ENCODE measurements at regions not wholly inside any gene's neighbourhood (a gene's known extent, or its start where the extent isn't known, plus 50 kb on each side); places are given as distances from the start of the nearest gene placed in this dataset.

DNA sequence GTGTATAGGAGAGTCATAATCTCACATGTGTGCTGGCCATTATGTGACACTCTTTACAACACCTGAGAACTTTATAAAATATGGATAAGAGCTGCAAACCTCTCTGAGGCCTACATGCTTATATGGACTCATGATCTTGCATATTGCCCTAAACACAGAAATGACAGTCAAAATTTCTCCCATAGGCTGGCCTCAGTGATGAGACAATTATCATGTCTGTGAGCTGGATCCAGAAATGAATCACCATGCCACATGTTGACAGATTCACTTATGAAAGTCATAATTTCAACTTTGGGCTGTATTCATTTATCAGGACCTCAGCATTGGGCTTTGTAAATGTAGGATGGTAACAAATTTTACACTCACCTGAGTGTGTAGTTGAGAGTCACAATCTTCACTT, 948.8 kb upstream of the TSPY4 start:
- TF ChIP-seq, protein P1, sequence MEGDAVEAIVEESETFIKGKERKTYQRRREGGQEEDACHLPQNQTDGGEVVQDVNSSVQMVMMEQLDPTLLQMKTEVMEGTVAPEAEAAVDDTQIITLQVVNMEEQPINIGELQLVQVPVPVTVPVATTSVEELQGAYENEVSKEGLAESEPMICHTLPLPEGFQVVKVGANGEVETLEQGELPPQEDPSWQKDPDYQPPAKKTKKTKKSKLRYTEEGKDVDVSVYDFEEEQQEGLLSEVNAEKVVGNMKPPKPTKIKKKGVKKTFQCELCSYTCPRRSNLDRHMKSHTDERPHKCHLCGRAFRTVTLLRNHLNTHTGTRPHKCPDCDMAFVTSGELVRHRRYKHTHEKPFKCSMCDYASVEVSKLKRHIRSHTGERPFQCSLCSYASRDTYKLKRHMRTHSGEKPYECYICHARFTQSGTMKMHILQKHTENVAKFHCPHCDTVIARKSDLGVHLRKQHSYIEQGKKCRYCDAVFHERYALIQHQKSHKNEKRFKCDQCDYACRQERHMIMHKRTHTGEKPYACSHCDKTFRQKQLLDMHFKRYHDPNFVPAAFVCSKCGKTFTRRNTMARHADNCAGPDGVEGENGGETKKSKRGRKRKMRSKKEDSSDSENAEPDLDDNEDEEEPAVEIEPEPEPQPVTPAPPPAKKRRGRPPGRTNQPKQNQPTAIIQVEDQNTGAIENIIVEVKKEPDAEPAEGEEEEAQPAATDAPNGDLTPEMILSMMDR (IDR thresholded peaks at IDR 0.05), result no peak
- TF ChIP-seq ZFX (IDR thresholded peaks at IDR 0.05; ENCODE audit: borderline replicate concordance), result no peak
- no peak overlapping the region for H3K27ac ChIP-seq

DNA sequence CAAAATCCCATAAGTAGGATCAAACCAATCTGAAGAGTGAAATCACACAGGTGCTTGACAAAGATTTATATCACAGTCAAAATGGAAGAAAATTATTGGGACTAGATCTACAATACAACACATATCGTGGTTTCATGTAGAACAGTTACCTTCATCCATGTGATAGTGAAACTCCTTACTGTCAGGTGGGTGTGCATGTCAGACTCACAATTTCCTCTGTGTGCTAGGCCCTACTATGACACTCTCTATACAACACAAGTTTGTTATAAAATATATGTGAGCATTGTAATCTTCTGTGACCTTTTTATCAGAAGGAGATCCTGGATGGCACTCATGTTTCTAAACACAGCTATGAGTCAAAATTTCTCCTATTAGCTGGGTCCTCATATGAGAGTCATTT, 947.0 kb upstream of the TSPY4 start:
- TF ChIP-seq, protein P1 (IDR thresholded peaks at IDR 0.05), result no peak
- no peak for TF ChIP-seq ZFX (IDR thresholded peaks at IDR 0.05; ENCODE audit: borderline replicate concordance)

DNA sequence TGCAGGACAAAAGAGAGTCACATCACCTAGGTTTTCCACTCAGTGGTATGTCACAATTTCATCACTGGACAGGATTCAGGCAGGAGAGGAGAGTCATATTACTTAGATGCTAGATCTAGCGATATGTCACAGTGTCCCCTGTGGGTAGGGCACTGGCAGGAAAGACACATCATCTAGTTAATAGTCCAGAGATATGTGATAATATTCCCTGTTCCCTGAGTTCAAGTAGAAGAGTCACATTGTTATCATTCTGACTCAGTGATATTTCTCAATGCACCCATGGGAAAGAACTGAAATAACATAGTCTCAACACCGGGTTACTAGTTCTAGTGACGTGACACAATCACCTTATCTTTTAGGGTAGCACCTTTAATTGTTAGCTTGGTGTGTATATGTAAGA, 944.0 kb upstream of the TSPY4 start:
- no peak overlapping the region for H3K27ac ChIP-seq
- TF ChIP-seq, protein P1 (IDR thresholded peaks at IDR 0.05), result no peak
- TF ChIP-seq ZFX (IDR thresholded peaks at IDR 0.05; ENCODE audit: borderline replicate concordance), result no peak

More for the DNA sequence above, 947.0 kb upstream of the TSPY4 start:
- no peak overlapping the region for H3K27ac ChIP-seq

DNA sequence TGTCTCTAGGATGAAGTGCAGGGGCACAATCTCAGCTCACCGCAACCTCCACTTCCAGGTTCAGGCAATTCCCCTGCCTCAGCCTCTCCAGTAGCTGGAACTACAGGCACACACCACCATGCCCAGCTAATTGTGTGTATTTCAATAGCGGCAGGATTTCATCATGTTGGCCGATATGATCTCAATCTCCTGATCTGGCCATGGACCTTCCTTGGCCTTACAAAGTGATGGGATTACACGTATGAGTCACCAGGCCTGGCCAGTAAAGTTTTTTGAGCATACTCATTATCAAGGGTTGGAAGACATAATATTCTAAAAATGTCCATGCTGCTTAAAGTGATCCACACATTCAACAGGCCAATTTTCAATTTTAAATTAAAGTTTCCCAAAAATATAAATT, 914.4 kb upstream of the TSPY4 start:
- no peak overlapping the region for H3K27ac ChIP-seq
- TF ChIP-seq, protein P1 (IDR thresholded peaks at IDR 0.05), result no peak
- no peak for TF ChIP-seq ZFX (IDR thresholded peaks at IDR 0.05; ENCODE audit: borderline replicate concordance)

DNA sequence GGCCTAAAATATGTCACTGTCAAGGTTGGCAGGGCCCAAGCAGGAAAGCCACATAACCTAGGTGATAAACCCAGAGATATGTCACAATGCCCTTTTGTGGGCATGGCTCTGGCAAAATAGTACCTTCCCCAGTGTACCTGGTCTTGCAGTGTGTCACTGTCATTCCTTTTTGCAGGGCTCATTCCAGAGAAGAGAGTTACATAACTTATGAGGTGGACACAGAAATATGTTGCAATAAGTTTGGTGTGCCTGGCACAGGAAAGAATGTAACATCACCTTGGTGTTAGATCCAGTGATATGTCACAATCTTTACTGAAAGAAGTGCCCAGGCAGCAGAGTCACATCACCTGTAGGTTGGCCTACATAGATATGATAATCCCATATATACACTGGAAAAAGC, 910.8 kb upstream of the TSPY4 start:
- no peak overlapping the region for H3K27ac ChIP-seq
- TF ChIP-seq, protein P1 (IDR thresholded peaks at IDR 0.05), result no peak
- no peak for TF ChIP-seq ZFX (IDR thresholded peaks at IDR 0.05; ENCODE audit: borderline replicate concordance)

DNA sequence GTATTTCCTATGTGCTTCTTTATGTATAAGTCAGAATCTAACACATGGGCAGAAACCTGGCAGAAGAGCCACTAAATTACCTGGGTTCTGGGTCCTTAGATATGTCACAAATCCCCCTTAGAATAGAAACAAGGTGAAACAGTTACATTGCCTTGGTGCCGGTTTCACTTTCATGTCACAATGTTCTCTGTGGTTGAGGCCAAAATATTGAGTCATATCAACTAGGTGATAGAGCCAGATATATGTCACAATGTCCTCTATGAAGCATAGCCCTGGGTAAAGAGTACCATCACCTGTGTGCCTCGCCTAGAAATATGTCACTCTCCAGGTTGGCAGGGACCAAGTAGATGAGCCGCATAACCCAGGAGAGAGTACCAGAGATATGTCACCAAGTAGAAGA, 899.8 kb upstream of the TSPY4 start:
- H3K27ac ChIP-seq, result no peak overlapping the region
- TF ChIP-seq, protein P1 (IDR thresholded peaks at IDR 0.05), result no peak
- TF ChIP-seq ZFX (IDR thresholded peaks at IDR 0.05; ENCODE audit: borderline replicate concordance), result no peak

DNA sequence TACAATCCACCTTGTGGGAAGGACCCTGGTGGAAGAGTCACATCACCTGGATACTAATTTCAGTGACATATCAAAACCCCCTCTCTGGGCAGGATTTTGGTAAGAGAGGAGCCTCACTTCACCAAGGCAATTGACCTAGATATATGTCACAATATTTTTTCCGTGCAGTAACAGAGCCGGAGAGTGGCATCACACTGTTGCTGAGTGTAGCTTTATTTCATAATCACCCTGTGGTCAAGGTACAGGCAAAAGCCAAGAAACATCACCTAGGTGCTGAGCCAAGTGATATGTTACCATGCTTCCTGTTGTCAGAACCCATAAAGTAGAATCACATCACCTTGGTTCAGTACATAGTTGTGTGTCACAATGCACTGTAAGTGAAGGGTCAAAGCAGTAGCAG, 895.2 kb upstream of the TSPY4 start:
- H3K27ac ChIP-seq, result no peak overlapping the region
- TF ChIP-seq, protein P1 (IDR thresholded peaks at IDR 0.05), result no peak
- no peak for TF ChIP-seq ZFX (IDR thresholded peaks at IDR 0.05; ENCODE audit: borderline replicate concordance)

Measured in 22Rv1 (cell line).